GM12872 (cell line): ENCODE measurements at regions not wholly inside any gene's neighbourhood (a gene's known extent, or its start where the extent isn't known, plus 50 kb on each side); places are given as distances from the start of the nearest gene placed in this dataset.

Experiments
- TF ChIP-seq, protein P1 (sequence below): IDR thresholded peaks from 3 replicates; pipeline ENCODE4 v1.5.1; 2011; ENCODE audit warnings: low read depth, mild to moderate bottlenecking, low read length, moderate library complexity; ENCODE audit not compliant: insufficient read depth

DNA sequence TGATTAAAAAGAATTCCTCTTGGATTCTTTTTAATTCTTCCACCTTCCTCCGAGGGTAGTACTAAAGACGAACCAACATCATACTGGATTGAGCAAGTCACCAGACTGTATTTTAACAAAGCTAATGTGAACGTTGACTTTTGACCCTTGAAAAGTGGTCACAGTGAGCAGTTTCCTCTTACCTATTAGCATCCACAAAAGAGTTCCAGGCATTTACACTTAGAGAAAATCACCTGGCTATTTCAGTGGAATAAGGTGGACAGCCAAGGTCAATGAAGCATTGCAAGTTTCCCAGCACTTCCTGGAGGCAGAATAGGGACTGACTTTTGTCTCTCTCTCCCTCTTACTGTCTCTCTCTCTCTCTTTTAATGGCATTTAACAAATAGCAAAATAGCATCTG, 145.1 kb upstream of the DAB2 start:
- TF ChIP-seq, protein P1, sequence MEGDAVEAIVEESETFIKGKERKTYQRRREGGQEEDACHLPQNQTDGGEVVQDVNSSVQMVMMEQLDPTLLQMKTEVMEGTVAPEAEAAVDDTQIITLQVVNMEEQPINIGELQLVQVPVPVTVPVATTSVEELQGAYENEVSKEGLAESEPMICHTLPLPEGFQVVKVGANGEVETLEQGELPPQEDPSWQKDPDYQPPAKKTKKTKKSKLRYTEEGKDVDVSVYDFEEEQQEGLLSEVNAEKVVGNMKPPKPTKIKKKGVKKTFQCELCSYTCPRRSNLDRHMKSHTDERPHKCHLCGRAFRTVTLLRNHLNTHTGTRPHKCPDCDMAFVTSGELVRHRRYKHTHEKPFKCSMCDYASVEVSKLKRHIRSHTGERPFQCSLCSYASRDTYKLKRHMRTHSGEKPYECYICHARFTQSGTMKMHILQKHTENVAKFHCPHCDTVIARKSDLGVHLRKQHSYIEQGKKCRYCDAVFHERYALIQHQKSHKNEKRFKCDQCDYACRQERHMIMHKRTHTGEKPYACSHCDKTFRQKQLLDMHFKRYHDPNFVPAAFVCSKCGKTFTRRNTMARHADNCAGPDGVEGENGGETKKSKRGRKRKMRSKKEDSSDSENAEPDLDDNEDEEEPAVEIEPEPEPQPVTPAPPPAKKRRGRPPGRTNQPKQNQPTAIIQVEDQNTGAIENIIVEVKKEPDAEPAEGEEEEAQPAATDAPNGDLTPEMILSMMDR: no peak

DNA sequence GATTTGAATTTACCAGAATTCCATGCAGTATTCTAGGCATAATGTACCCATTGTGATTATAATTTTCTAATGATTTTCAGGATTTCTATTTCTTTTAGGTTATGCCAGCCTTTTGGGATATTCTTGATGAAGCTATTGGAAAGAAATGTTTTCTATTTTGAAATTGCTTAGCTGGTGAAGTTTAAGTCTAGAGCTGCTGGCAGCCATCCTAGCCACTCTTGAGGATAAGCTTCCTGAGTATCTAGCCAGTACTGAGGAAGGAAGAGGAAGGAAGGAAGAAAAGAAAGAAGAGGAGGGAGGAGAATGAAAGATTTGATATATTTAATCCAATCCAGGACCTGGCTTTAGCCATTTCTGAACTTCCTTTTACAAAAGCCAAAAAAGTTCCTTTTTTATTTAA, 142.1 kb upstream of the DAB2 start:
- TF ChIP-seq, protein P1: no peak

DNA sequence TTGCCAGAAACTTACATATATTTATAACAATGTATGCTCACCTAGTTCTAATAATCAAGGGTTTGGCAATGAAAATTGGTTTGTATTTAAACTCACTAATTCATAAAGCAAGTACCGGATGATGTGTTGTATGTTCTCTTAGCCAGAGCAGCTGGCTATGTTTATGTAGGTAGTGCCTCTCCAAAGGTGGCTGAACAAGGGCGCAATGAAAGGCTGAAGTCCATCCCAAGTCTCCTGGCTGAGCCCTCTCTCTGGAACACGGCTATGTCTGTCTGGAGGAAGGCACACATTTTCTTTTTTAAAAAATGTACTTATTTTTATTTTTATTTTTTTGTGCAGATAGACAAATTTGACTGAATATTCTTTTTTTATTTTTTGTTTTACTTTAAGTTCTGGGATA, 141.2 kb upstream of the DAB2 start:
- TF ChIP-seq, protein P1: no peak

DNA sequence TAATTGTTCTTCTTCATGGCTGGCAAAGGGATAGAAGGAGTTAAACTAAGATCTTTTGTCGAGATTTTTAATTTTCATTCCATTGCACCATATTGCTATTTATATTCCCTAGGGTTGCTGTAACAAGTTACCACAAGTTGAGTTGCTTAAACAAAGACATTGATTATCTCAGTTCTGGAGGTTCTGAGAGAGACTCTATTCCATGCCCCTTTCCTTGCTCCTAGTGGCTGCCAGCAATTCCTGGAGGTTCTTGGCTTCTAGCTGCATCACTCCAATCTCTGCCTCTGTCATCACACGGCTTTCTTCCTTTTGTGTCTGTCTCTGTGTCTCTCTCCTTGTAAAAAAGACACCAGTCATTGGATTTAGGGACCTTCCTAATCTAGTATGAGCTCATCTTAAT, 136.6 kb upstream of the DAB2 start:
- TF ChIP-seq, protein P1: no peak

DNA sequence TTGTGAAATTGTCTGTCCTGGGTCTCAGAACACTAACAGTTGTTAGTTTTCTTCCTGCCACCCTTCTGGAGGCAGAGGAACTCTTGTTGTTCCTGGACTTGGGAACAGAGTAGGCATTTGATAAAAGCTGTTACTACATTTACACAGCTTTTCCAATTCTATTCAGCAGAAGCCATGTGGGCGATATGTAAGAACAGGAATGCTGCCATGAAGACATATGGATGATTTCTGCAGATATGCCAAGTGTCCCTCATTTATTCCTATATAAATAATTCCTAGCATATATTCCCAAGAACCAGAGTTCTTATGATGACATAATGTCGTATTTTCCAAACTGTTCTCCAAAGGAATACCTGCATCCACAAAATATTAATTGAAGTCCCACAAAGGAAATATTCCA, 135.9 kb upstream of the DAB2 start:
- TF ChIP-seq, protein P1: no peak

DNA sequence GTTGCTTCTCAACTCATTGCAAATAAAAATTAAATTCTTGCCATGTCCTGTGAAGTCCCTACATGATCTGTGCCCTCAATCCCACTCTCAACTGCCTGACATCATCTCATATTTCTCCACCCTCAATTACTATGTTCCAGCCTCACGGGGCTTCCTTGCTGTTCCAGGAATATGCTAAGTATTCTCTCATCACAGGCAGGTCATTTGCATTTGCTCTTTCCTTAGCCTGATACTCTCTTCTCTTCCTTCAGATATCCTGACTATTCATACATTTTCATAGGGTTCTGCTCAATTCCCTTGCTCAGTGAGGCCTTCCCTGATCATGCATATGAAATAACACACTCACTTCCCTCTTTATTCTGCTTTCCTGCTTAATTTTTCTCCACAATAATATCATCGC, 135.1 kb upstream of the DAB2 start:
- TF ChIP-seq, protein P1: no peak

DNA sequence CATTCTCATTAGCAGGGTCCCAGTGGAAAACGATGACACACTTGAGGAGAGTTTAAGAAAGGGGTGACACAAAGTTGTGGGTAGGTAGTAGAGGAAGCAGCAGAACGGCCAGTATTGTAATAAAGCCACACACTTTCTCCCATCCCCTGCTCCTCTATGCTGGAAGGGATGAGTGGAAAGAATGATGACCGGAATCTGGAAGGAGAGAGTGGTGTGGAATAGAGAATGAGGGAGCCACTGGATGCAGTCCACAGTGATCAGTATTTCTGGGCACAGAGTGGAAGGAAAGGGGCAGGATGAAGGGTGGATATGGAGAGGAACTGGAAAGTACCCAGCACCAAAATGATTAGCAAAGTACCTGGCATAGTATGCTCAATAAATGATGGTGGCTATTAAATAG, 133.8 kb upstream of the DAB2 start:
- TF ChIP-seq, protein P1: no peak

DNA sequence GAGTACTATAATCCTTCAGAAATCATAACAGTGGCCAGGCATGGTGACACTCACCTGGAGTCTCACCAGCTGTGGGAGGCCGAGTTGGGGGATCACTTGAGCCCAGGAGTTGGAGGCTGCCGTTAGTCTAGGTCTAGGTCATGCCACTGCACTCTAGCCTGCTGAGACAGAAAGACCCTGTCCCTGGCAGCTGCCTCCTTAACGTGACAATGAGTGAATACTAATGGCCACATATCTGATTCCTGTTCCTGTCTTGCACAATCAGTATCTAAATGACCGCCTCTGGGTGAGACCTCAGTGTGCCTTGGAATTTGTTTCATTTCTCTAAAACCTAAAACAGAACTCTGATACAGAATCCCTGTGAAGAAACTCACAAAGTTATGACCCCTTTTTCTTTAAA, 131.0 kb upstream of the DAB2 start:
- TF ChIP-seq, protein P1: no peak
